ENCODE measurements at regions not wholly inside any gene's neighbourhood (a gene's known extent, or its start where the extent isn't known, plus 50 kb on each side); places are given as distances from the start of the nearest gene placed in this dataset.

- POLR2A ChIA-PET = no interaction called here
- no peak for DNase-seq (ENCODE audit: extremely low spot score)
- no peak for TF ChIP-seq LEF1 (IDR thresholded peaks at IDR 0.05; ENCODE audit: borderline replicate concordance)
- TF ChIP-seq SP1 (IDR thresholded peaks at IDR 0.05) = no peak
- TF ChIP-seq SUZ12 (IDR thresholded peaks at IDR 0.05) = no peak
- TF ChIP-seq ZNF384 (IDR thresholded peaks at IDR 0.05) = no peak
- TF ChIP-seq ELF4 (IDR thresholded peaks at IDR 0.05) = no peak
- TF ChIP-seq FOXA1 (IDR thresholded peaks at IDR 0.05) = no peak
- no peak for TF ChIP-seq PKNOX1 (IDR thresholded peaks at IDR 0.05)
- TF ChIP-seq BHLHE40 (IDR thresholded peaks at IDR 0.05; ENCODE audit: borderline replicate concordance) = no peak
- no peak for TF ChIP-seq ARNT (IDR thresholded peaks at IDR 0.05)
- no peak for TF ChIP-seq L3MBTL2 (conservative IDR thresholded peaks at IDR 0.05)
- CTCF ChIA-PET = no interaction called here
These were observed 94.2 kb upstream of the SLC25A13 start for GRCh38 chr7:96416116-96416515.

GRCh38 chr7:96415293-96415940 is 93.5 kb upstream of the SLC25A13 start:
- ChIA-PET CTCF (interaction anchor here (0.6 kb wide), 1 partner anchor 854 kb away, joined by 3 read pairs; no protein-coding TSS in a partner anchor), POLR2A (no interaction called here)
- TF ChIP-seq SUZ12 (IDR thresholded peaks at IDR 0.05) (no peak), LEF1 (IDR thresholded peaks at IDR 0.05; ENCODE audit: borderline replicate concordance) (no peak), SP1 (IDR thresholded peaks at IDR 0.05) (no peak), PKNOX1 (IDR thresholded peaks at IDR 0.05) (no peak), FOXK2 (IDR thresholded peaks at IDR 0.05) (no peak), FOXM1 (IDR thresholded peaks at IDR 0.05; ENCODE audit: borderline replicate concordance) (no peak), NFRKB (IDR thresholded peaks at IDR 0.05) (no peak), ELF4 (IDR thresholded peaks at IDR 0.05) (no peak), ARNT (IDR thresholded peaks at IDR 0.05) (no peak), ZNF384 (IDR thresholded peaks at IDR 0.05) (no peak), FOXA1 (IDR thresholded peaks at IDR 0.05) (no peak), BHLHE40 (IDR thresholded peaks at IDR 0.05; ENCODE audit: borderline replicate concordance) (no peak), CTBP1 (IDR thresholded peaks at IDR 0.05; ENCODE audit: borderline replicate concordance) (no peak)
- DNase-seq (ENCODE audit: extremely low spot score) = no peak

- ChIA-PET CTCF (interaction anchor here (0.6 kb wide), 1 partner anchor 854 kb away, joined by 3 read pairs; no protein-coding TSS in a partner anchor), POLR2A (no interaction called here)
- TF ChIP-seq ZNF384 (IDR thresholded peaks at IDR 0.05) (no peak), L3MBTL2 (conservative IDR thresholded peaks at IDR 0.05) (no peak), HDGF (IDR thresholded peaks at IDR 0.05; ENCODE audit: borderline replicate concordance) (no peak), ELF4 (IDR thresholded peaks at IDR 0.05) (no peak), CTBP1 (IDR thresholded peaks at IDR 0.05; ENCODE audit: borderline replicate concordance) (no peak), NFRKB (IDR thresholded peaks at IDR 0.05) (no peak), ARNT (IDR thresholded peaks at IDR 0.05) (no peak), BHLHE40 (IDR thresholded peaks at IDR 0.05; ENCODE audit: borderline replicate concordance) (no peak), FOXA1 (IDR thresholded peaks at IDR 0.05) (no peak), SUZ12 (IDR thresholded peaks at IDR 0.05) (no peak), FOXM1 (IDR thresholded peaks at IDR 0.05; ENCODE audit: borderline replicate concordance) (no peak)
- peak; percentile 55 for DNase-seq (ENCODE audit: extremely low spot score)
These were observed 93.0 kb upstream of the SLC25A13 start for GRCh38 chr7:96414931-96415292.

GRCh38 chr7:96410126-96410839 is 88.4 kb upstream of the SLC25A13 start:
- TF ChIP-seq SUZ12 (IDR thresholded peaks at IDR 0.05) = no peak
- no peak for DNase-seq (ENCODE audit: extremely low spot score)
- ChIA-PET POLR2A (no interaction called here), CTCF (no interaction called here)

GRCh38 chr7:96408881-96409280 is 87.0 kb upstream of the SLC25A13 start:
- no peak for DNase-seq (ENCODE audit: extremely low spot score)
- ChIA-PET POLR2A (no interaction called here), CTCF (no interaction called here)

GRCh38 chr7:96407427-96407826 is 85.5 kb upstream of the SLC25A13 start:
- no peak for TF ChIP-seq NFRKB (IDR thresholded peaks at IDR 0.05)
- no peak for TF ChIP-seq ELF4 (IDR thresholded peaks at IDR 0.05)
- no peak for TF ChIP-seq ARNT (IDR thresholded peaks at IDR 0.05)
- ChIA-PET CTCF (interaction anchor here (0.6 kb wide), 1 partner anchor 332 kb away, joined by 3 read pairs; no protein-coding TSS in a partner anchor), POLR2A (interaction anchor here (0.6 kb wide), 1 partner anchor 1565 kb away, joined by 3 read pairs; no protein-coding TSS in a partner anchor)
- DNase-seq (ENCODE audit: extremely low spot score) = no peak

More at GRCh38 chr7:96408881-96409280, 87.0 kb upstream of the SLC25A13 start:
- no peak for TF ChIP-seq L3MBTL2 (conservative IDR thresholded peaks at IDR 0.05)
- no peak for TF ChIP-seq FOXA1 (IDR thresholded peaks at IDR 0.05)

- ChIA-PET POLR2A (no interaction called here), CTCF (no interaction called here)
- DNase-seq (ENCODE audit: extremely low spot score) = no peak
- TF ChIP-seq NFRKB (IDR thresholded peaks at IDR 0.05) (no peak), CTBP1 (IDR thresholded peaks at IDR 0.05; ENCODE audit: borderline replicate concordance) (no peak), L3MBTL2 (conservative IDR thresholded peaks at IDR 0.05) (no peak), FOXK2 (IDR thresholded peaks at IDR 0.05) (no peak), TARDBP (IDR thresholded peaks at IDR 0.05) (no peak), PKNOX1 (IDR thresholded peaks at IDR 0.05) (no peak), SP1 (IDR thresholded peaks at IDR 0.05) (no peak), ARNT (IDR thresholded peaks at IDR 0.05) (no peak), ZNF384 (IDR thresholded peaks at IDR 0.05) (no peak), HDGF (IDR thresholded peaks at IDR 0.05; ENCODE audit: borderline replicate concordance) (no peak), BHLHE40 (IDR thresholded peaks at IDR 0.05; ENCODE audit: borderline replicate concordance) (no peak), ELF4 (IDR thresholded peaks at IDR 0.05) (no peak), FOXA1 (IDR thresholded peaks at IDR 0.05) (no peak), FOXM1 (IDR thresholded peaks at IDR 0.05; ENCODE audit: borderline replicate concordance) (no peak), SUZ12 (IDR thresholded peaks at IDR 0.05) (no peak), LEF1 (IDR thresholded peaks at IDR 0.05; ENCODE audit: borderline replicate concordance) (no peak)
These were observed 81.0 kb upstream of the SLC25A13 start for GRCh38 chr7:96402913-96403312.

All from HEK293T (cell line).